CD14-positive monocyte (primary cell): ENCODE measurements at regions not wholly inside any gene's neighbourhood (a gene's known extent, or its start where the extent isn't known, plus 50 kb on each side); places are given as distances from the start of the nearest gene placed in this dataset.

ENCODE experiments used
- DNase-seq, 3 donors: peaks; one replicate each; pipeline ENCODE4 v3.0.0-alpha.2; 2011 to 2022
- H2AFZ ChIP-seq: 2 replicates; pipeline ENCODE4 v1.6.0; 2012; ENCODE audit warnings: mild to moderate bottlenecking, low read depth, low read length, inconsistent platforms; ENCODE audit not compliant: insufficient read depth, poor library complexity, severe bottlenecking
- H3K27ac ChIP-seq, 2 donors: 1 replicate in 1 of 2; 2 replicates in 1 of 2; pipeline ENCODE4 v1.5.1; 2012 to 2013; ENCODE audit warnings: low read length in 2 of 2, control low read depth in 1 of 2, inconsistent platforms in 1 of 2, low read depth in 1 of 2, mild to moderate bottlenecking in 1 of 2
- H3K27me3 ChIP-seq, 2 donors: one replicate each; pipeline versions ENCODE4 v1.6.0 to v1.6.1; 2011 to 2013; ENCODE audit warnings: low read length in 2 of 2; ENCODE audit not compliant: control insufficient read depth in 2 of 2, insufficient read depth in 2 of 2
- H3K36me3 ChIP-seq, 2 donors: replicated peaks in 1 of 2; 1 replicate in 1 of 2; 2 replicates in 1 of 2; pipeline versions ENCODE4 v1.5.1 to v1.6.1; 2012 to 2013; ENCODE audit warnings: low read length in 2 of 2, control low read depth in 1 of 2, inconsistent platforms in 1 of 2, mild to moderate bottlenecking in 1 of 2; ENCODE audit not compliant: insufficient read depth in 2 of 2, control insufficient read depth in 1 of 2
- H3K4me1 ChIP-seq, 2 donors: 1 replicate in 1 of 2; 2 replicates in 1 of 2; pipeline versions ENCODE4 v1.5.1 to v1.6.1; 2012 to 2013; ENCODE audit warnings: low read length in 2 of 2, control low read depth in 1 of 2, inconsistent platforms in 1 of 2, mild to moderate bottlenecking in 1 of 2, moderate library complexity in 1 of 2; ENCODE audit not compliant: insufficient read depth in 2 of 2, control insufficient read depth in 1 of 2
- H3K4me2 ChIP-seq: replicated peaks from 2 replicates; pipeline ENCODE3; 2012; ENCODE audit warnings: low read length, moderate library complexity, mild to moderate bottlenecking; ENCODE audit not compliant: poor library complexity, severe bottlenecking; ENCODE audit errors: extremely low read depth
- H3K4me3 ChIP-seq, 3 experiments: fragments of 200-600 bp in 1 of 3; sonication (generic) in 1 of 3; replicated peaks in 1 of 3; 1 replicate in 2 of 3; 2 replicates in 1 of 3; pipeline ENCODE4 v1.5.1; 2011 to 2013; ENCODE audit warnings: low read length in 3 of 3, mild to moderate bottlenecking in 3 of 3, control low read depth in 2 of 3, low read depth in 2 of 3, inconsistent platforms in 1 of 3, moderate library complexity in 1 of 3
- H3K79me2 ChIP-seq: 2 replicates; pipeline ENCODE4 v1.6.0; 2012; ENCODE audit warnings: mild to moderate bottlenecking, control low read depth, inconsistent platforms, low read length, moderate library complexity; ENCODE audit not compliant: insufficient read depth
- H3K9ac ChIP-seq: 2 replicates; pipeline ENCODE4 v1.6.0; 2017; ENCODE audit warnings: low read length, mild to moderate bottlenecking; ENCODE audit not compliant: insufficient read depth, poor library complexity, severe bottlenecking
- H3K9me3 ChIP-seq, 2 donors: replicated peaks in 1 of 2; 1 replicate in 1 of 2; 2 replicates in 1 of 2; pipeline versions ENCODE4 v1.5.1 to v1.6.1; 2012 to 2013; ENCODE audit warnings: low read length in 2 of 2, control low read depth in 1 of 2; ENCODE audit not compliant: control insufficient read depth in 1 of 2, insufficient read depth in 1 of 2
- H4K20me1 ChIP-seq: 2 replicates; pipeline ENCODE4 v1.6.0; 2012; ENCODE audit warnings: mild to moderate bottlenecking, low read length, control low read depth, moderate library complexity; ENCODE audit not compliant: insufficient read depth
- H3K27ac Mint-ChIP-seq, 7 donors: one replicate each; pipeline ENCODE4 v1.8.0; 2020; ENCODE audit warnings: mild to moderate bottlenecking in 7 of 7, mixed read lengths in 7 of 7, moderate library complexity in 6 of 7, inconsistent platforms in 2 of 7
- H3K27me3 Mint-ChIP-seq, 3 donors: one replicate each; pipeline ENCODE4 v1.8.0; 2021 to 2022; ENCODE audit warnings: low read depth in 3 of 3, mild to moderate bottlenecking in 3 of 3, mixed read lengths in 3 of 3, moderate library complexity in 3 of 3, inconsistent platforms in 1 of 3
- H3K36me3 Mint-ChIP-seq, 2 donors: one replicate each; pipeline ENCODE4 v1.8.0; 2020; ENCODE audit warnings: mixed read lengths in 2 of 2, inconsistent platforms in 1 of 2, mild to moderate bottlenecking in 1 of 2
- H3K4me1 Mint-ChIP-seq: one replicate; pipeline ENCODE4 v1.8.0; 2020; ENCODE audit warnings: mild to moderate bottlenecking, mixed read lengths
- H3K4me3 Mint-ChIP-seq, 2 donors: one replicate each; pipeline ENCODE4 v1.8.0; 2020; ENCODE audit warnings: mild to moderate bottlenecking in 2 of 2, mixed read lengths in 2 of 2, moderate library complexity in 1 of 2
- H3K9me3 Mint-ChIP-seq, 7 donors: one replicate each; pipeline ENCODE4 v1.8.0; 2020 to 2022; ENCODE audit warnings: mixed read lengths in 7 of 7, mild to moderate bottlenecking in 6 of 7, moderate library complexity in 6 of 7, inconsistent platforms in 2 of 7
- WGBS: methylation state at CpG from one replicate; pipeline ENCODE4 v1.1.5; 2013; ENCODE audit warnings: missing lambda C conversion rate; ENCODE audit not compliant: insufficient coverage; 5-methylcytosine and 5-hydroxymethylcytosine counted together
- intact Hi-C, 2 donors: fragments of 100-400 bp; cut with micrococcal nuclease; formaldehyde crosslinking; loops; one replicate each; pipeline versions ENCODE4 v1.15.0 to v1.15.1; 2023
- TF ChIP-seq, protein P1 (sequence below): fragments of 200-600 bp; IDR thresholded peaks from one replicate; pipeline ENCODE4 v1.8.0; 2022; ENCODE audit warnings: antibody characterized with exemption, mild to moderate bottlenecking

DNA sequence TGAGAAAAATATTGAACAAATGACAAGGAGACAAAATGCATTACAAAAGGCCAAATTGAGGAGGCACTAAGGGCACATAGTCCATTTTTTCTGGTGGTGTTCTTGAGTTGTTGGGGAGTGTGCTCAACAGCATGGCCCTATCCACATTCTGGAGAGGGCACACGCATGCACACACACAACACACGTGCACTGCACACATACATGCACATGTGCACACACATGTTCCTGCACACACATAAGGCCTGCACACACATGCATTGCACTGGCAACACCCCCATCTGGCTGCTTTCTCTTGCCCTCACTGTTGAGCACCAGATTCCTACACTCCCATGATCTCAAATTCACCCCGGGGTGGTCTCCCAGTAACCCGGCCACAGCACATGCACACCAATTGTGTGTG lies 659.2 kb upstream of the RAB6C start:
- peaks cover 0 to 10% of the 10 kb centered on the region in 2 donors for H3K9me3 ChIP-seq
- no peak overlapping the region for H2AFZ ChIP-seq
- Mint-ChIP-seq H3K27ac (no peak overlapping the region), H3K36me3 (no peaks in the 10 kb centered on the region), H3K27me3 (peaks cover 0 to 1% (median 0%) of the 10 kb centered on the region in 3 donors), H3K4me1 (no peaks in the 10 kb centered on the region), H3K9me3 (peaks cover 2 to 8% (median 3%) of the 10 kb centered on the region in 7 donors), H3K4me3 (no peak overlapping the region)
- no peaks in the 10 kb centered on the region for H4K20me1 ChIP-seq
- 100% methylated on average over 2 of the region's 4 CpGs for WGBS
- H3K27me3 ChIP-seq, result no peaks in the 10 kb centered on the region
- no peak overlapping the region for H3K9ac ChIP-seq
- no peaks in the 10 kb centered on the region for H3K4me1 ChIP-seq
- H3K27ac ChIP-seq, result no peak overlapping the region
- TF ChIP-seq, protein P1, sequence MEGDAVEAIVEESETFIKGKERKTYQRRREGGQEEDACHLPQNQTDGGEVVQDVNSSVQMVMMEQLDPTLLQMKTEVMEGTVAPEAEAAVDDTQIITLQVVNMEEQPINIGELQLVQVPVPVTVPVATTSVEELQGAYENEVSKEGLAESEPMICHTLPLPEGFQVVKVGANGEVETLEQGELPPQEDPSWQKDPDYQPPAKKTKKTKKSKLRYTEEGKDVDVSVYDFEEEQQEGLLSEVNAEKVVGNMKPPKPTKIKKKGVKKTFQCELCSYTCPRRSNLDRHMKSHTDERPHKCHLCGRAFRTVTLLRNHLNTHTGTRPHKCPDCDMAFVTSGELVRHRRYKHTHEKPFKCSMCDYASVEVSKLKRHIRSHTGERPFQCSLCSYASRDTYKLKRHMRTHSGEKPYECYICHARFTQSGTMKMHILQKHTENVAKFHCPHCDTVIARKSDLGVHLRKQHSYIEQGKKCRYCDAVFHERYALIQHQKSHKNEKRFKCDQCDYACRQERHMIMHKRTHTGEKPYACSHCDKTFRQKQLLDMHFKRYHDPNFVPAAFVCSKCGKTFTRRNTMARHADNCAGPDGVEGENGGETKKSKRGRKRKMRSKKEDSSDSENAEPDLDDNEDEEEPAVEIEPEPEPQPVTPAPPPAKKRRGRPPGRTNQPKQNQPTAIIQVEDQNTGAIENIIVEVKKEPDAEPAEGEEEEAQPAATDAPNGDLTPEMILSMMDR, result no peak
- H3K36me3 ChIP-seq, result no peaks in the 10 kb centered on the region
- intact Hi-C loops, result no loop called here
- H3K79me2 ChIP-seq, result no peaks in the 10 kb centered on the region
- no peak overlapping the region for H3K4me3 ChIP-seq
- no peak for DNase-seq
- H3K4me2 ChIP-seq, result no peak overlapping the region

DNA sequence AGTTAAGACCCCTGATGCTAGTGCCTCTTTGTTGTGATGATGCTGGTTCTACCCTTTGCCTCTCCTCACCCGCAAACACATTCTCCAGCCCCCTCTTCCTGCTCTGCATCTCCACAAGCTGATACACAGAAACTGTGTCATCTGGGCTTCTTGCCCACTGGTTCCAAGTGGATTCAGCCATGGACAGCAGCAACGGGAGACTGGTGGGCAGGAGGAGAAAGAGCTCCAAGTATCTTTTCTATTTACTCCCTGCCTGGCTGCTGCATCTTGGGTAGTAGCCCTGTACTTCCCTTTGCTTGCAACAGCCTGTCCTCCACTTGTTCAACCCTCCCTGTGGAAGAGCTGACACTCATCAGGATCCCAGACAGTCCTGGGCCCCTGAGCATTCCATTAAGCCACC lies 655.1 kb upstream of the RAB6C start:
- Histone ChIP-seq H3K79me2 (no peaks in the 10 kb centered on the region), H3K9ac (no peak overlapping the region), H3K9me3 (peaks cover 0 to 12% of the 10 kb centered on the region in 2 donors), H4K20me1 (no peaks in the 10 kb centered on the region), H3K27me3 (no peaks in the 10 kb centered on the region), H3K4me1 (no peaks in the 10 kb centered on the region), H2AFZ (no peak overlapping the region), H3K36me3 (no peaks in the 10 kb centered on the region), H3K4me3 (no peak overlapping the region), H3K4me2 (no peak overlapping the region), H3K27ac (no peak overlapping the region)
- no peaks in the 10 kb centered on the region for H3K4me1 Mint-ChIP-seq
- peaks cover 0 to 4% (median 1%) of the 10 kb centered on the region in 3 donors for H3K27me3 Mint-ChIP-seq
- H3K27ac Mint-ChIP-seq, result no peak overlapping the region
- intact Hi-C loops, result no loop called here
- H3K9me3 Mint-ChIP-seq, result peaks cover 0 to 6% (median 2%) of the 10 kb centered on the region in 7 donors
- TF ChIP-seq, protein P1, result no peak
- H3K36me3 Mint-ChIP-seq, result no peaks in the 10 kb centered on the region
- 100% methylated on average over 1 of the region's 2 CpGs for WGBS
- no peak overlapping the region for H3K4me3 Mint-ChIP-seq
- DNase-seq, result no peak
